Activated CD8-positive, alpha-beta T cell treated with anti-CD3 and anti-CD28 coated beads for 36 hours (primary cell): ENCODE measurements at regions not wholly inside any gene's neighbourhood (a gene's known extent, or its start where the extent isn't known, plus 50 kb on each side); places are given as distances from the start of the nearest gene placed in this dataset.

Experiments used
- ATAC-seq: fragments of 200-7000 bp; cut with Tn5 transposase; one replicate; pipeline ENCODE4 v1.10.0; 2021; ENCODE audit warnings: mild to moderate bottlenecking, moderate library complexity
- CTCF ChIA-PET: fragments of 350-600 bp; sonication (Branson Sonifier 250); formaldehyde crosslinking; loops from one replicate; lab custom pipeline; 2021; ENCODE audit warnings: antibody characterized with exemption; lab: Charles Lee
- POLR2A ChIA-PET: fragments of 350-600 bp; sonication (Branson Sonifier 250); formaldehyde crosslinking; loops from one replicate; lab custom pipeline; 2021; ENCODE audit warnings: antibody characterized with exemption; lab: Charles Lee
- DNase-seq: peaks from one replicate; pipeline ENCODE4 v3.0.0-alpha.2; 2020
- H3K27ac Mint-ChIP-seq: one replicate; pipeline ENCODE4 v1.8.0; 2021; ENCODE audit warnings: mild to moderate bottlenecking, mixed read lengths
- H3K27me3 Mint-ChIP-seq: one replicate; pipeline ENCODE4 v1.8.0; 2021; ENCODE audit warnings: mixed read lengths
- H3K36me3 Mint-ChIP-seq: one replicate; pipeline ENCODE4 v1.8.0; 2021; ENCODE audit warnings: low read depth, mixed read lengths
- H3K4me1 Mint-ChIP-seq: one replicate; pipeline ENCODE4 v1.8.0; 2021; ENCODE audit warnings: low read depth, mixed read lengths
- H3K4me3 Mint-ChIP-seq: one replicate; pipeline ENCODE4 v1.8.0; 2021; ENCODE audit warnings: mild to moderate bottlenecking, moderate library complexity, mixed read lengths
- H3K9me3 Mint-ChIP-seq: one replicate; pipeline ENCODE4 v1.8.0; 2021; ENCODE audit warnings: mixed read lengths
- CTCF ChIP-seq: fragments of 200-600 bp; IDR thresholded peaks from one replicate; pipeline ENCODE4 v1.8.0; 2022; ENCODE audit warnings: antibody characterized with exemption, mild to moderate bottlenecking
- intact Hi-C: fragments of 100-400 bp; cut with micrococcal nuclease; formaldehyde crosslinking; loops from one replicate; pipeline ENCODE4 v1.10.0; 2022

- DNase-seq = no peak
- ChIA-PET POLR2A (interaction anchor here (1.4 kb wide), 1 partner anchor 53 kb away, joined by 3 read pairs; the partner anchor contains the start of gene KCNA3), CTCF (interaction anchor here (0.6 kb wide), 1 partner anchor 1230 kb away, joined by 4 read pairs; no protein-coding TSS in a partner anchor)
- TF ChIP-seq CTCF = no peak
- Mint-ChIP-seq H3K9me3 (no peaks in the 10 kb centered on the region), H3K4me1 (peaks cover 30% of the 10 kb centered on the region), H3K36me3 (no peaks in the 10 kb centered on the region), H3K27me3 (no peaks in the 10 kb centered on the region), H3K4me3 (no peak overlapping the region), H3K27ac (no peak overlapping the region)
- intact Hi-C loops = no loop called here
- no peak for ATAC-seq
Measured at GRCh38 chr1:110728388-110729001, 53.8 kb upstream of the KCNA3 start.

- peak overlapping the region; percentile 72 for H3K27ac Mint-ChIP-seq
- CTCF ChIA-PET = interaction anchor here (0.8 to 1.6 kb wide), 9 partner anchors 8 to 520 kb away, joined by 3 to 7 read pairs (median 4); no protein-coding TSS in a partner anchor
Measured at GRCh38 chr1:110727246-110727645, 52.5 kb upstream of the KCNA3 start.

GRCh38 chr1:110726755-110727154, 52.0 kb upstream of the KCNA3 start:
- POLR2A ChIA-PET = interaction anchor here (0.7 to 1.1 kb wide), 3 partner anchors 27 to 54 kb away, joined by 3 read pairs; no protein-coding TSS in a partner anchor
- Mint-ChIP-seq H3K27ac (peak overlapping the region; percentile 72), H3K4me3 (peak overlapping the region; percentile 31), H3K4me1 (peaks cover 30% of the 10 kb centered on the region), H3K27me3 (no peaks in the 10 kb centered on the region), H3K36me3 (no peaks in the 10 kb centered on the region), H3K9me3 (no peaks in the 10 kb centered on the region)
- no peak for TF ChIP-seq CTCF
- CTCF ChIA-PET = interaction anchor here (0.8 to 1.6 kb wide), 10 partner anchors 9 to 519 kb away, joined by 3 to 7 read pairs (median 4); no protein-coding TSS in a partner anchor
- ATAC-seq (peak; percentile 64), DNase-seq (no peak)
- intact Hi-C loops = no loop called here

More at GRCh38 chr1:110727246-110727645, 52.5 kb upstream of the KCNA3 start:
- Mint-ChIP-seq H3K36me3 (no peaks in the 10 kb centered on the region), H3K9me3 (no peaks in the 10 kb centered on the region), H3K4me3 (peak overlapping the region; percentile 31), H3K27me3 (no peaks in the 10 kb centered on the region), H3K4me1 (peaks cover 30% of the 10 kb centered on the region)
- intact Hi-C loops = no loop called here
- ATAC-seq (no peak), DNase-seq (no peak)
- POLR2A ChIA-PET = interaction anchor here (0.7 to 1.1 kb wide), 3 partner anchors 27 to 54 kb away, joined by 3 read pairs; no protein-coding TSS in a partner anchor
- TF ChIP-seq CTCF = no peak
